Mucosa of rectum (tissue), 2 donors: ENCODE measurements at regions not wholly inside any gene's neighbourhood (a gene's known extent, or its start where the extent isn't known, plus 50 kb on each side); places are given as distances from the start of the nearest gene placed in this dataset.
"Not testable (repeated sequence)": the region's sequence is repeated elsewhere in the genome, so short reads cannot be mapped to it uniquely, and the experiment has no call there.

Source experiments
- H3K27ac ChIP-seq, 2 donors: one replicate each; pipeline ENCODE4 v1.7.0; 2013; ENCODE audit warnings: inconsistent platforms in 2 of 2, low read depth in 2 of 2, low read length in 2 of 2
- H3K27me3 ChIP-seq, 2 donors: one replicate each; pipeline ENCODE4 v1.7.0; 2013; ENCODE audit warnings: low read length in 2 of 2; ENCODE audit not compliant: control insufficient read depth in 2 of 2, insufficient read depth in 2 of 2
- H3K36me3 ChIP-seq, 2 donors: one replicate each; pipeline ENCODE4 v1.7.0; 2013; ENCODE audit warnings: low read length in 2 of 2; ENCODE audit not compliant: control insufficient read depth in 2 of 2, insufficient read depth in 2 of 2
- H3K4me1 ChIP-seq, 2 donors: one replicate each; pipeline ENCODE4 v1.7.0; 2013; ENCODE audit warnings: low read length in 2 of 2, mild to moderate bottlenecking in 1 of 2; ENCODE audit not compliant: control insufficient read depth in 2 of 2, insufficient read depth in 2 of 2
- H3K4me3 ChIP-seq, 2 donors: one replicate each; pipeline ENCODE4 v1.7.0; 2013; ENCODE audit warnings: low read length in 2 of 2
- H3K9ac ChIP-seq, 2 donors: one replicate each; pipeline ENCODE4 v1.7.0; 2013; ENCODE audit warnings: low read length in 2 of 2, low read depth in 1 of 2, mild to moderate bottlenecking in 1 of 2
- H3K9me3 ChIP-seq, 2 donors: one replicate each; pipeline ENCODE4 v1.7.0; 2013; ENCODE audit warnings: low read length in 2 of 2; ENCODE audit not compliant: control insufficient read depth in 2 of 2
- donor health status: healthy.
- donor health status: Normal muscosa, but diverticular disease.

- not testable (repeated sequence) for H3K9ac ChIP-seq, H3K9me3 ChIP-seq, H3K36me3 ChIP-seq, H3K4me3 ChIP-seq, H3K4me1 ChIP-seq, H3K27me3 ChIP-seq, H3K27ac ChIP-seq
Measured at GRCh38 chr15:96060591-96060990, 269.9 kb upstream of the NR2F2 start.

- Histone ChIP-seq H3K4me1 (no peaks in the 10 kb centered on the region), H3K9me3 (no peaks in the 10 kb centered on the region), H3K4me3 (no peak overlapping the region), H3K27ac (no peak overlapping the region), H3K27me3 (no peaks in the 10 kb centered on the region), H3K9ac (no peak overlapping the region), H3K36me3 (no peaks in the 10 kb centered on the region)
Measured at GRCh38 chr15:96064351-96064756, 266.1 kb upstream of the NR2F2 start.

GRCh38 chr15:96066126-96066525, 264.4 kb upstream of the NR2F2 start:
- Histone ChIP-seq H3K4me3 (no peak overlapping the region), H3K4me1 (no peaks in the 10 kb centered on the region), H3K9ac (no peak overlapping the region)

DNA sequence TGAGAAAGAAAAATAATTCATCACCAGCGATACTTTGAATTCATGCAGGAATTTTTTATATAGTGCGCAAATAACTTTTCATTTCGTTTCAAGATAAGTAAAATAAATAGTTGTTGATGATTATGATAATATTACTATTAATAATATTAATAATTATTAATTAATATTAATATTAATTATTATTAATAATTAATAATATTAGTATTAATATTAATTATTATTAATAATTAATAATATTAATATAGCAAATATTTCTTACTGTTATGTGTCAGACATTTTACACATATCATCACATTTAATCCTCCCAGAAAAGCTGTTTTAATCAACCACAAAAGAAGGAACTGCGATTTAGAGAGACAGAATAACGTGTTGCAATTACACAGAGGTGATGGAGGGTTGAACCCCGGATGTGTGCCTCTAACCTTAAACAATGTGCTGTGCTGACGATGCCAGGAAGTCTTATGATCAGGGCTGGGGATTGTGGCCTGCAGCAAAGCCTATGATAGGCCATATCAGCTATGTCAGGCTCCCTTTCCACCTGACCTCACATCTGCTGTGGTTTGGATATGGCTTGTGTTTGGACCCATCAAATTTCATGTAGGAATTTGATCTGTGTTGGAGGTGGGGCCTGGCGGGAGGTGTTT, 263.5 kb upstream of the NR2F2 start:
- H3K27me3 ChIP-seq: no peaks in the 10 kb centered on the region
- H3K4me1 ChIP-seq: no peaks in the 10 kb centered on the region
- H3K27ac ChIP-seq: no peak overlapping the region
- H3K4me3 ChIP-seq: no peak overlapping the region
- no peaks in the 10 kb centered on the region for H3K36me3 ChIP-seq
- H3K9me3 ChIP-seq: no peaks in the 10 kb centered on the region
- no peak overlapping the region for H3K9ac ChIP-seq

More at GRCh38 chr15:96066126-96066525, 264.4 kb upstream of the NR2F2 start:
- Histone ChIP-seq H3K27ac (no peak overlapping the region), H3K27me3 (no peaks in the 10 kb centered on the region), H3K9me3 (no peaks in the 10 kb centered on the region), H3K36me3 (no peaks in the 10 kb centered on the region)

DNA sequence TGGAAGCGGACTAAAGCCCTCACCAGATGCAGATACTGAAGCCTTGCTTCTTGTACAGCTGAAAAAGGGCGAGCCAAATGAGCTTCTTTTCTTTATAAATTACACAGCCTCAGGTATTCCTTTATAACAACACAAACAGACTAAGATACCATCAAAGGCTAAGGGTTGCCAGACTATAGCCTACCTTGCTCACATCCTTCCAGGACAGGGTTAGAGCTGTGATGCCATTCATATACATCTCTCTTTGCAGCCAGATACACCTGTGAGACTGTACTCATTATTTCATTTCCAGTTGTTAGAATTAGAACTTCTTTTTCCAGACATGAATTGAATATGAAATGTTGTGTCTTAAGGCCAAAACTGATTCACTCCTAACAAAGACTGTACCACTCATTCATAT, 262.8 kb upstream of the NR2F2 start:
- no peaks in the 10 kb centered on the region for H3K4me1 ChIP-seq
- no peaks in the 10 kb centered on the region for H3K27me3 ChIP-seq
- H3K9me3 ChIP-seq: no peaks in the 10 kb centered on the region
- no peak overlapping the region for H3K9ac ChIP-seq
- H3K27ac ChIP-seq: no peak overlapping the region
- H3K4me3 ChIP-seq: no peak overlapping the region
- no peaks in the 10 kb centered on the region for H3K36me3 ChIP-seq

DNA sequence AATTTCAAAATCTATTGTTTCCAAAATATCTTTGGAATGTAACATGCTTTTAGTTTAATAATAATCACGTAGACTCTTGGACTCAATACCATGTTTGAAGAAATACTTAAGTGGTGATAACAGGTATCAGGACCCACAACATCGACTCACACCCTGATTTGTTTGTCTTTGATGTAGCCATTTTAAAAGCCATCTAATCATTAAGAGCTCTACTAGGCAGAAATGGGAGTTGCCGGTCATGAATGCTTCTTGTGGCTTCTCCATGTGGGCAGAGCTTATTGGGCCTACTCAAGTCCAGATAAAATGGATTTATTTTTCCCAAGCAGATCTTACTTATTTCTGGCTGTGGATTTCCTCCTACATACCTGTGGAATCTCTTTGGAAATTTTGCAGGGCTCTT, 261.6 kb upstream of the NR2F2 start:
- no peak overlapping the region for H3K4me3 ChIP-seq
- H3K9me3 ChIP-seq: no peaks in the 10 kb centered on the region
- H3K27me3 ChIP-seq: no peaks in the 10 kb centered on the region
- no peaks in the 10 kb centered on the region for H3K4me1 ChIP-seq
- H3K9ac ChIP-seq: no peak overlapping the region
- H3K27ac ChIP-seq: no peak overlapping the region
- H3K36me3 ChIP-seq: no peaks in the 10 kb centered on the region

DNA sequence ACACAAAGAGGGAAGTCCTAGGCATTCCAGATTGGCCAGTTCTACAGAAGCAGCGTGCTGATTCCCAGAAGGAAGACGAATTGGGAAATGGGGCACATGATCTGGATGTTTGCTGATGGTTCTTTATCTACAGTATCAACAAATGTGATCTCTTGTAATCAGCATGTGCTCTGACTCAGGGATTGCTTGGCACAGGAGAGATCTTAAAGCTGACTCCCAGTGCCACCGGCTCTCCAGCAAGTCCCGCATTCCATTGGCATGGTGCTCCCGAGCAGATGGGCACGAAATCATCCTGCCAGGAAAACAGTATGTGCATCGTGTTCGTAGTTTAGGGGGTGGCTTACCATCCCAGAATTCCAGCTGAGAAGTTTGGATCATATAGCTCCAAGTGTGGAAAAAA, 259.9 kb upstream of the NR2F2 start:
- H3K9me3 ChIP-seq: no peaks in the 10 kb centered on the region
- H3K4me3 ChIP-seq: no peak overlapping the region
- H3K9ac ChIP-seq: no peak overlapping the region
- H3K27ac ChIP-seq: no peak overlapping the region
- no peaks in the 10 kb centered on the region for H3K27me3 ChIP-seq
- no peaks in the 10 kb centered on the region for H3K36me3 ChIP-seq
- no peaks in the 10 kb centered on the region for H3K4me1 ChIP-seq

GRCh38 chr15:96072821-96073220, 257.7 kb upstream of the NR2F2 start:
- H3K27ac ChIP-seq: no peak overlapping the region
- no peaks in the 10 kb centered on the region for H3K9me3 ChIP-seq
- H3K4me3 ChIP-seq: no peak overlapping the region
- H3K4me1 ChIP-seq: no peaks in the 10 kb centered on the region
- H3K9ac ChIP-seq: no peak overlapping the region
- no peaks in the 10 kb centered on the region for H3K36me3 ChIP-seq
- no peaks in the 10 kb centered on the region for H3K27me3 ChIP-seq

- Histone ChIP-seq H3K9ac (no peak overlapping the region), H3K27me3 (no peaks in the 10 kb centered on the region), H3K4me3 (no peak overlapping the region), H3K27ac (no peak overlapping the region), H3K4me1 (no peaks in the 10 kb centered on the region), H3K9me3 (no peaks in the 10 kb centered on the region), H3K36me3 (no peaks in the 10 kb centered on the region)
Measured at GRCh38 chr15:96073908-96074307, 256.6 kb upstream of the NR2F2 start.

DNA sequence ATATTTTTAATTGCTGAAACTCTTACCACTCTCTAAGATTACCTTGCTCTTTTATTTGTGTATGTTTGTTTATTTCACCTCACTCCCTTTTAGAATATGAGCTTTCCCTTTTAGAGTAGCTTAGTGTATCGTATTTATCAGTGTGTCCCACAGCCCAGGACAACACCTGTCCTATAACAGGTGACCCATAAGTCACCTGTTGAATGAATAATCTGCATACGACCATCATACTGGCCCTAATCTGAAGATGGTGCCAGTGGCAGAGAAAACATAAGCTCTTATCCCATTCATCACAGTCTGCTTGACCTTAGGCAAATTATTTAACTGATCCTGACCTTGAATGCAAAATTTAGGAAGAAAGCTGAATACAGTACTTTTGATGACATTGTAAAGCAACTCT, 254.6 kb upstream of the NR2F2 start:
- Histone ChIP-seq H3K27ac (no peak overlapping the region), H3K27me3 (no peaks in the 10 kb centered on the region), H3K4me3 (no peak overlapping the region), H3K36me3 (no peaks in the 10 kb centered on the region), H3K9me3 (no peaks in the 10 kb centered on the region), H3K4me1 (no peaks in the 10 kb centered on the region), H3K9ac (no peak overlapping the region)

- Histone ChIP-seq H3K27ac (no peak overlapping the region), H3K9me3 (no peaks in the 10 kb centered on the region), H3K4me1 (no peaks in the 10 kb centered on the region), H3K27me3 (no peaks in the 10 kb centered on the region), H3K4me3 (no peak overlapping the region), H3K9ac (no peak overlapping the region), H3K36me3 (no peaks in the 10 kb centered on the region)
Measured at GRCh38 chr15:96076350-96076749, 254.2 kb upstream of the NR2F2 start.
